RWPE2 (cell line): ENCODE measurements at regions not wholly inside any gene's neighbourhood (a gene's known extent, or its start where the extent isn't known, plus 50 kb on each side); places are given as distances from the start of the nearest gene placed in this dataset.
A peak's percentile ranks its signal among the peaks of the same experiment; 100 is the strongest.

Experiments used
- ATAC-seq: fragments of 200-7000 bp; cut with Tn5 transposase; 3 replicates; pipeline ENCODE4 v1.9.1; 2021; ENCODE audit warnings: low read depth
- DNase-seq: peaks from one replicate; pipeline ENCODE4 v3.0.0-alpha.2; 2020; ENCODE audit warnings: low spot score
- H3K27ac ChIP-seq: fragments of 450-650 bp; 2 replicates; pipeline ENCODE4 v1.5.1; 2017; ENCODE audit warnings: mild to moderate bottlenecking; ENCODE audit not compliant: poor library complexity, severe bottlenecking
- H3K27me3 ChIP-seq: fragments of 250-450 bp; sonication (Bioruptor Pico); 2 replicates; pipeline ENCODE4 v1.5.1; 2021; ENCODE audit warnings: mild to moderate bottlenecking, moderate library complexity; ENCODE audit not compliant: insufficient read depth, poor library complexity, severe bottlenecking
- H3K36me3 ChIP-seq: fragments of 250-450 bp; sonication (Bioruptor Pico); 2 replicates; pipeline ENCODE4 v1.5.1; 2020; ENCODE audit warnings: low read depth, mild to moderate bottlenecking, moderate library complexity
- H3K4me1 ChIP-seq: fragments of 250-450 bp; sonication (Bioruptor Pico); 2 replicates; pipeline ENCODE4 v1.5.1; 2021; ENCODE audit warnings: mild to moderate bottlenecking, moderate library complexity; ENCODE audit not compliant: insufficient read depth, poor library complexity, severe bottlenecking
- H3K4me3 ChIP-seq: fragments of 250-450 bp; sonication (Bioruptor Pico); 2 replicates; pipeline ENCODE4 v1.5.1; 2021; ENCODE audit warnings: mild to moderate bottlenecking, moderate library complexity; ENCODE audit not compliant: severe bottlenecking
- H3K9me3 ChIP-seq: fragments of 250-450 bp; sonication (Bioruptor Pico); 2 replicates; pipeline ENCODE4 v1.5.1; 2021; ENCODE audit warnings: mild to moderate bottlenecking, moderate library complexity; ENCODE audit not compliant: severe bottlenecking
- CTCF ChIP-seq: fragments of 450-650 bp; IDR thresholded peaks from one replicate; pipeline ENCODE4 v1.5.1; 2017; ENCODE audit warnings: mild to moderate bottlenecking, moderate library complexity; ENCODE audit not compliant: poor library complexity, severe bottlenecking

DNA sequence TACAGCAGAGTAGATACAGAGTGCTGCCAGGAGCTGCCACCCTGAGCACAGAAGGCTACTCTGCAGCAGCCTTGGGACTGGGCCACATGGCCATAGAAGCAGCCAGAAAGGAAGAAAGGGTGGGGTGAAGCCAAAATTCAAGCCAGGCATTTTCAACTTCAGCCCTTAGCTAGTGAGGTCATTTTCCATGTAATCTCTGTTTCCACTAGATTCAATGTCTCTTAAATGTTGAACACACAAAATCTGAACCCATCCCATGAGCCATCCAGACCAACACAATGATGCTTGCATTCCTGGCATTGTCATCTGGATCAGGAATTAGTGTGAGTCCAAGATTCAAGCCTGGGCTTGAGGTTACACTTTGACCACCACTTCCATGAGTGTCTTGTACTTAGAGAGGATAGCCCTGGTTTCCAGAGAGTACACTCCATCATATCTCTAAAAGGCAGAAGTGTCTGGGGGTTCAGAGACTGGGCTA lies 243.6 kb downstream of the OSR1 start:
- Histone ChIP-seq H3K9me3 (no peaks in the 10 kb centered on the region), H3K27ac (no peak overlapping the region), H3K4me3 (no peak overlapping the region), H3K36me3 (no peaks in the 10 kb centered on the region), H3K4me1 (no peaks in the 10 kb centered on the region), H3K27me3 (no peaks in the 10 kb centered on the region)
- no peak for TF ChIP-seq CTCF
- DNase-seq, result no peak
- ATAC-seq, result peak; percentile 23; the same call in 1 of the 3 replicates

- no peak for ATAC-seq
- H3K36me3 ChIP-seq, result no peaks in the 10 kb centered on the region
- no peak overlapping the region for H3K4me3 ChIP-seq
- DNase-seq, result no peak
- H3K27ac ChIP-seq, result no peak overlapping the region
- H3K9me3 ChIP-seq, result no peaks in the 10 kb centered on the region
- no peaks in the 10 kb centered on the region for H3K27me3 ChIP-seq
- no peak for TF ChIP-seq CTCF
- H3K4me1 ChIP-seq, result no peaks in the 10 kb centered on the region
Observed at GRCh38 chr2:19114126-19114525, 244.3 kb downstream of the OSR1 start.

DNA sequence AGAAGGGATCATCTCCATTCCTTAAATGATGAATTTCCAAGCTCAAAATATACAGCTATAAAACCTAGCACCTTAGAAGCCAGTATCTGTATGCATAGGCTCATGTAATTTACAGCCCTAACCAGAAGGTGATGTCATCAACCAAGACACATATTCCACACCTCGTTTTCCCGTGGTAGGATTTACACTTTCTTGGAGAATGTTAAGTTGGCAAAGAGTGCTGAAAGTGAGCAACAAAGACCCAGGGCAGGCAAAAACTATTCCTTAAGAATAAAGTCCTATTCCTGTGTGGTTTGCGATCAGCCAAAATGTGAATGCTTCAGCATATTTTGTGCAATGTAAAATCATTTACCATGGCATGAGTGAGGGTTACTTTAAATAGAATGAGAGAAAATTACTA lies 247.1 kb downstream of the OSR1 start:
- Histone ChIP-seq H3K4me1 (no peaks in the 10 kb centered on the region), H3K9me3 (no peaks in the 10 kb centered on the region), H3K4me3 (no peak overlapping the region), H3K27me3 (no peaks in the 10 kb centered on the region), H3K36me3 (no peaks in the 10 kb centered on the region), H3K27ac (no peak overlapping the region)
- DNase-seq (no peak), ATAC-seq (no peak)
- TF ChIP-seq CTCF, result no peak

- ATAC-seq (no peak), DNase-seq (no peak)
- Histone ChIP-seq H3K4me1 (peaks cover 7% of the 10 kb centered on the region), H3K9me3 (no peaks in the 10 kb centered on the region), H3K36me3 (no peaks in the 10 kb centered on the region), H3K27ac (no peak overlapping the region), H3K4me3 (no peak overlapping the region), H3K27me3 (no peaks in the 10 kb centered on the region)
- no peak for TF ChIP-seq CTCF
Observed at GRCh38 chr2:19109518-19109917, 248.9 kb downstream of the OSR1 start.

DNA sequence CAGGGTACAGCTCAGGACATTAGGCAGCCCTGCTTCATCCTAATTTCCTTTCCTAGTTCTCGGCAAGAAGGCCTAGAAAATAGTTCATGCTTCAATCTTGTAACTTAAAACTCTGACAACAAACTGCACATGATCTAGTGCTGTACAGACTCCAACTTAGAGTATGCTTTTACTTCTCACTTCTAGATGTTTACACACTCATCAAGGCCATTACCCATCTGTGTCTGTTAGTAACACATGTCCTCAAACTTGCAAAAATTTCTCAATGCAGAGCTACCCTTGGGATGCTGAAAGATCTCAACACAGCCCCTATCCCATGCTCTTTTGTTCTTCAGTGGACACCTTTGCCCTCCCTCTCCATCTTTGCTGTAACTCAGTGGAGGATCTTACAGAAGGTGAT lies 252.0 kb downstream of the OSR1 start:
- Histone ChIP-seq H3K4me3 (no peak overlapping the region), H3K27me3 (no peaks in the 10 kb centered on the region), H3K36me3 (no peaks in the 10 kb centered on the region), H3K4me1 (peaks cover 13% of the 10 kb centered on the region), H3K9me3 (no peaks in the 10 kb centered on the region), H3K27ac (no peak overlapping the region)
- DNase-seq (no peak), ATAC-seq (no peak)
- no peak for TF ChIP-seq CTCF
